GM18858 (cell line): ENCODE measurements at regions not wholly inside any gene's neighbourhood (a gene's known extent, or its start where the extent isn't known, plus 50 kb on each side); places are given as distances from the start of the nearest gene placed in this dataset.

Experiments
- ATAC-seq: cut with Tn5 transposase; IDR thresholded peaks from one replicate; pipeline ENCODE4 v1.9.1; 2021; ENCODE audit not compliant: unreplicated experiment

- ATAC-seq: no peak
Observed at GRCh38 chr15:81442454-81442853, 68.4 kb upstream of the TMC3 start.

- ATAC-seq: no peak
Observed at GRCh38 chr15:81434851-81435250, 60.8 kb upstream of the TMC3 start.

GRCh38 chr15:81433462-81433861, 59.4 kb upstream of the TMC3 start:
- ATAC-seq: no peak

- no peak for ATAC-seq
Observed at GRCh38 chr15:81432179-81432578, 58.2 kb upstream of the TMC3 start.

GRCh38 chr15:81427176-81427575, 53.2 kb upstream of the TMC3 start:
- no peak for ATAC-seq

- no peak for ATAC-seq
Observed at GRCh38 chr15:81425905-81426304, 51.9 kb upstream of the TMC3 start.
